Nucleus accumbens (tissue), 56 donors: ENCODE measurements at regions not wholly inside any gene's neighbourhood (a gene's known extent, or its start where the extent isn't known, plus 50 kb on each side); places are given as distances from the start of the nearest gene placed in this dataset.

ENCODE experiments used
- DNase-seq, 56 donors: peaks; one replicate each; lab custom pipeline; 2025; lab: John Stamatoyannopoulos, UW

DNA sequence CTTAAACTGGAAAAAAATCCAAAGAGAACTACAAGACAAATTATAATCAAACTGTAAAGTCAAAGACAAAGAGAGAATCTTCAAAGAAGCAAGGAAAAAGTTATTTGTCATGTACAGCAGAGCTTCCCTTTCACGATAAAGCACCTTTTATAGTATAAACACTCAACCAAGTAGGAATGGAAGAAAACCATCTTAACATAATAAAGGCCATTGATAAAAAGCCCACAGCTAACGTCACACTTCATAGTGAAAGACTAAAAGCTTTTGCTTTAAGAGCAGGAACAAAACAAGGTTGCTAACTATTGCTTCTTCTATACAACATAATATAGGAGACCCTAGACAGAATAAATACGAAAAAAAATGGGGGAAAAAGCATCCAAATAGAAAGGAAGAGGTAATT lies 595.7 kb upstream of the POU3F4 start:
- no peak for DNase-seq

DNA sequence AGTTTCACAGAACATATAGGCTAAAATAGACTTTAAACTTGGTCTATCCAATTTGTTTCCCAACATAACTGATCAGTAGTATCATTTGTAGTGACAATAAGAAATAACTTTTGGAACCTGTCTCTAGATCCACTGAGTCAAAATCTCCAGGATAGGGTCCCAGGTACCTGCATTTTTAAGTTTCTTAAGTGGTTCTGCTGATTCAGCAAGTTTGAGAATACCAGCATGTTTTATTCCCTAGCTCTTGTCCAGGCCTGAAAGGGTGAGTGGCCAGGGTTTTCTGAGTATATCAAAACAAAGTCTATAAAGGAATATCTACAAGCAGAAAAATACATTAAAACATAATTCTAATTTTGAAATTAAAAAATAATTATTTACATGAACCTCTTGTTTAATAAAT lies 573.1 kb upstream of the POU3F4 start:
- DNase-seq, result no peak

DNA sequence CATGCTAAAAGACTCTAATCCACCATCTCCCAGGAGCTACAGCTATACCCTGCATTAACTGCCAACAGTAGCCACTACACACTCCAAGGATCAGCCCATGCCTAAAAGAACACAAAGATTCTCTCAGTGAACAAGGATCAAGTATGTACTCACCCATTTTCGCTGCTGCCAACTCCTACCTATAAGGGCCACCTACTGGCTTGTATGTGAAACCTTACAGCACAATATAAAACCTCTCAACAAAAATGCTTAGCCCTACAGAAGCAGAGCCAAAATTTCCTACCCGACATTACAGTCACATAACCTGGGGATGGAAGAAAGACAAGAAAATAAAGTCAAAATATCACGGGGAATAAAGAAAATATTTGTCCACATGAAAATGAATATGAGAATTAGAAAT lies 562.8 kb upstream of the POU3F4 start:
- no peak for DNase-seq

DNA sequence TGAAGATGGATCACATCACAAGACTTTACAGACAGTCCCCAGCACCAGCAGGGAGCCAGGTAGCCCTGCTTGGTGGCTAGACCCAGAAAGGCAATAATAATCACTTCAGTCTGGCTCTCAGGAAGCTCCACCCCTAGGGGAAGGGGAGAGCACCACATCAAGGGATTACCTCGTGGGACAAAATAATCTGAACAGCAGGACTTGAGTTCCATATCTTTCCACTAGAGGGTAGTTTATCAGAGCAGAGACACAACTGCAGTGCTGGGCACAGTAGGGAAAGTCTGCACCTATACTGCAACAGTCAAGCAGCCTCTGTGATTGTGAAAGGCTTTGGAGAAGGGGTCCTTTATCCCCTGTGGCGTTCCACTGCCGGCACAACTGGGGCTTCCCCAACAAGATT lies 547.0 kb upstream of the POU3F4 start:
- DNase-seq, result no peak

DNA sequence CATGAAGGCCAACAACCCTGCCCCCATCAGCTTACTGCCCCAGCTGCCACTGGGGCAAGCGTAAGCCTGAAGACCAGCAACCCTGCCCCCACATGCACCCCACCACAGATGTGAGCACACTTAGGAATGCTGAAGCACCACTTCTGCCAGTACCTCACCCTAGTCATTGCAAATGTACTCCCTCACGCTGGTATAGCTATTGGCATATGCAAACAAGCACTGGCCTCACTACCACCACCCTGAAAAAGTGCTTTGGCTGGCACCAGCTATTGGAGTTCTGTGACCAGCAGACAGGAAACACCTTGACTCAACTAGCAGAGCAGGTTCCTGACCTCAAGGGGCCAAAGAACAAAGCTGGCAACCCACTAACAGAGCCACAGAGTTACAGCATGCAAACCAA lies 534.4 kb upstream of the POU3F4 start:
- no peak for DNase-seq

DNA sequence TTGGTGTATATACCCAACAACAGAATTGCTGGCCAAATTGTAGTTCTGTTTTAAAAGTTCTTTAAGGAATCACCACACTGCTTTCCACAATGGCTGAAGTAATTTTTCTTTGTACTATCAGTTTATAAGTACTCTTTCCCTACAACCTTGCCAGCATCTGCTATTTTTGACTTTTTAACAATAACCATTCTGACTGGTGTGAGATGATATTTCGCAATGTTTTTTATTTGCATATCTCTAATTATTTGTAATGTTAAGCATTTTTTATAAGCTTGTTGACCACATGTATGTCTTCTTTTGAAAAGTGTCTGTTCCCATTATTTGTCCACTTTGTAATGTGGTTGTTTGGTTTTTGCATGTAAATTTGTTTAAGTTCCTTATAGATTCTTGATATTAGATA lies 509.9 kb upstream of the POU3F4 start:
- no peak for DNase-seq

DNA sequence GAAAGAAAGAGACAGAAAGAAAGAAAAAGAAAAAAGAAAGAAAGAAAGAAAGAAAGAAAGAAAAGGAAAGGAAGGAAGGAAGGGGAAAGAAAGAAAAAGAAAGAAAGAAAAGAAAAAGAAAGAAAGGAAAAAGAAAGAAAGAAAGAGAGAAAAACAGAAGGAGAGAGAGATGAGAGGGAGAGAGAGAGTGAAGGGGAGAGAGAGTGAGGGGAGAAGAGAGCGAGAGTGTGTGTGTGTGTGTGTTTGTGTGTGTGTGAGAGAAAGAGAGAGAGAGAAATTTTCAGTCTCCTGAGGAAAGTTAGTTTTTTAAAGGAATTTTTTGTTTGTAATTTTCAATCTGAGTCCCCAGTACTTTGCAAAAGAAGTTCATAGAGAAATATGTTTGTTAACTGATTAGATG lies 504.1 kb upstream of the POU3F4 start:
- DNase-seq, result no peak

DNA sequence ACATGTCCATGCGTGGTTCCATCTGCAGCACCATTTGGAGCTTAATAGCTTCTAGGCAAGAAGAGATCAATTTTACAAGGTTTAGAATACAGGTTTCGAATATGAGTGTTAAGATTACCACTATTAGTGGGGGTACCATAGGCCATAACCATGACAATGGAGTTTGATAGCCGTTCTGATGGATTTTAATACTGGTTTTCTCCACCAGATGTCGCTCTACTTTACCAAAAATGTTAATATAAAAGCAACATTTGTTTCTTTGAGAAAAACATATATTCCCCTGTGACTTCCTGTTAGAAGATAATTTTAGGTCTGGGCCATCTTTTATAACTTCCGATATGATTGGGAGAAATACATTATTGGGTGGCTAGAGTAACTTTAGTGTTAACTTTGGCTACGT lies 499.7 kb upstream of the POU3F4 start:
- DNase-seq, result no peak

DNA sequence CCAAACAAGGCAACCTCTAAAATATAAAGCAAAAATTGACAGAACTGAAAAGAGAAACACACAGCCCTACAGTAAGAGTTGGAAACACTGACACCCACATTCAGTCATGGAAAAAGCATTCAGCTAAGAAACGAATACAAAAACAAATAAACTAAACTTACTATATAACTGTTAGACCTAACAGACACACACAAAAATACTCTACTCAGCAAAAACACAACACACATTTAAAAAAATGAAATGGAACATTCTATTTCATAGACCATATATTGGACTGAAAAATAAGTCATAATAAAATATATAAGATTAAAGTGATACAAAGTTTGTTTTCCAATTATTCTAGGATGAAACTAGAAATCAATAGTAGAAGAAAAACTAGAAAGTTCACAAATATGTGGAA lies 488.8 kb upstream of the POU3F4 start:
- DNase-seq, result no peak

DNA sequence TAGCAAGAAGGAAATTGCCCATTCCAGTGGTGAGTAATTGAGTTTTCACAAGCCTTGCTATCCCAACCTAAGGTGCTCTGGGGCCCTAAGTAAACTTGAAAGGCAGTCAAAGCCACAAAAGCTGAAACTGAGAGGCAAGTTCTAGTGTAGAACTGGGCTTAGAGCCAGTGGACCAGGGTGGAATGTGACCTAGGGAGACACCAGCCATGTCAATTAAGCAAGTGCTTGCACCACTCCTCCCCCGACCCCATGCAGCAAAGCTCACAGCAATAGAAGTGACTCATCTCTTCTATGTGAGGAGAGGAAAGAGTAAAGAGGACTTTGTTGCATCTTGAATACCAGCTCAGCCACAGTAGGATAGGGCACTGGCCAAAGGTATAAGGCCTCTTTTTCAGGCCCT lies 486.1 kb upstream of the POU3F4 start:
- peak in 1 of 56 donors; percentile 0 for DNase-seq
